ENCODE measurements at regions not wholly inside any gene's neighbourhood (a gene's known extent, or its start where the extent isn't known, plus 50 kb on each side); places are given as distances from the start of the nearest gene placed in this dataset.

DNA sequence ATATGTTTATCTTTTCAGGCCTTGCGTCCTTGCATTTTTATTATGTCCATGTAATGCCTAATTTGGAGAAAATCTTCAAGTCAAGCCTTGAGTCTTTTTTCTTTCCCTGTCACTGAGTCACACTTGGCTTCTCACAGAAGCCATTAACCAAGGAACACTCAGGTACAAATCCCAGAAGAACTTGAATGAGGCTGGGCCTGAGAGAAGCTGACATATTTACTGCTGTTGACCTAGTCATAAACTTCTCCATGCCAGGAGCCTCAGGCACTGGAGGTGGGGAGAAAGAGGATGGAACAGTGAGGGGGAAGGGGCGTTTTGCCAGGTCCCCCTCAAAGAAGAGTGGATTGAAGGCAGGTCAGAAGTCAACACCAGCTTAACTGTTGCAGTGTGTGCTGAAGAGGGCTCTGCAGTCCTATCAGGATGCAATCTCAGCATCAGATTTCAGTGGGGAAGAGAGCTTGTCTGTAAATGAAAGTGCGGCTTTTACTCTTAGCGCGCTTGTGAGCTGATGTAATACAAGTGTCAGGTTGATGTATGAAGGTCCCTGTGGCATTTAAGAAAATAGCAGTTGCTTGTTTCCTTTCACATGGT, 526.0 kb downstream of the ETS1 start:
- ATAC-seq (peak in 1 of 2 donors; percentile 49), DNase-seq (ENCODE audit: low spot score in 2 of 2) (no peak)
- Mint-ChIP-seq H3K36me3 (peaks cover 0 to 14% of the 10 kb centered on the region in 2 donors), H3K9me3 (peaks cover 0 to 16% of the 10 kb centered on the region in 2 donors), H3K27ac (no peak overlapping the region)

DNA sequence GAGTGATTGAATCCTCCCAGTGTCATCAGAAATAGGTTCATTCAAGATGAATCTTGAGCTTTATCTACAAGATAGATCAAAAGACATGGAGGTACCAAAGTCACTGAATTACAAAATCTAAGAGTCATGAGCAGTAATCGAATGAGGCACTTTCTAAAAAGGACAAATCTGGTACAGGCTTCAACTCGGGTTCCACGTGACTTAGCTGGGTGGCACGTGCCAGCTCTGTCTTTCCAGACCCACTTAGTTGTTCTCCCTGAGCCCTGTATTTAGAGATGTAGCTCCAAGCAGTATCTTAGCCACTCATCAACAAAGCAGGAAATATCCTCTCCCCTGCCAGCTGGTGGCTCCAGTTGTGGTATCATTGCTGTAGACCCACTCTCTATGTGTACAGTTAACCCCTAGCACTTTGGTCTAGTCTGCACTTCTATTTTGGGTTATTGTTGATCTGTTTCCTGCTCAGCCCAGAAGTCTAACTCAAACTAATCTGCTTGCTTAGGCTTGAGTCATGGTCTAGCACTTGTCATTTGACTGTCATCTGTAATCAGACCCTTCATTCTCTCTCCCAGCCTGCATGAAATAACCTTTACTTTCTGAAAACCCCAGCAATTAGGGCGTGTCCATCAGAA, 528.7 kb downstream of the ETS1 start:
- peaks cover 0 to 6% of the 10 kb centered on the region in 2 donors for H3K36me3 Mint-ChIP-seq
- peaks cover 0 to 9% of the 10 kb centered on the region in 2 donors for H3K9me3 Mint-ChIP-seq

DNA sequence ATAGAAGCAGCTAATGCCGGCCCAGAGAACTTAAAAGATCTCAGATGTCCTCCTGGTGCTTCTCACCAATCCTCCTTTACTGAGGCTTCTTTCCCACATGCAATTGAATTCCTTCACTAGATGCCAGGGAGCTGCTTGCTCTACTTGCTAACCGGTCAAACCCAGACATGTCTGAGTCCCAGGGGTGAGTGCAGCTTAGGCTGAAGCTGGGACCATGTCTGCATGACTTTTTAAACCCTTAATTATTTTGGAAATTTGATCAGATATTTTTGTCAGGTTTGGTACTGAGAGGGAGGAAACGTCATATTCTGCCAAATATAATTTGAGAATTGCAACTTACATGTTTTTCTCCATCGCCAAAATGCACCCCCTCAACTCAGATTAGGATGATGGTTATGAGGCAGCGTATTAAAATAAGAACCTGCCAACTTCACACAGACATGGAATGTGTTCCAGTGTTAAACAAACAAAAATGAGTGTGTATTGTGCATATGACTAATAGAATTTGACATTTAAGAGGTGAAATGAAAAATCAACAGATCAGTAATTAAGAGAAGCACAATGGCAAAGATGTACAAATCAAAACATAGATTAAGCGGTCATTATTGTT, 529.5 kb downstream of the ETS1 start:
- Mint-ChIP-seq H3K9me3 (peaks cover 3 to 6% of the 10 kb centered on the region in 2 donors), H3K36me3 (peaks cover 0 to 7% of the 10 kb centered on the region in 2 donors), H3K27ac (no peak overlapping the region)
- ATAC-seq, result no peak
- DNase-seq (ENCODE audit: low spot score in 2 of 2), result no peak

More for the DNA sequence above, 528.7 kb downstream of the ETS1 start:
- ATAC-seq (peak; percentile 43 to 74), DNase-seq (ENCODE audit: low spot score in 2 of 2) (no peak)
- no peak overlapping the region for H3K27ac Mint-ChIP-seq

DNA sequence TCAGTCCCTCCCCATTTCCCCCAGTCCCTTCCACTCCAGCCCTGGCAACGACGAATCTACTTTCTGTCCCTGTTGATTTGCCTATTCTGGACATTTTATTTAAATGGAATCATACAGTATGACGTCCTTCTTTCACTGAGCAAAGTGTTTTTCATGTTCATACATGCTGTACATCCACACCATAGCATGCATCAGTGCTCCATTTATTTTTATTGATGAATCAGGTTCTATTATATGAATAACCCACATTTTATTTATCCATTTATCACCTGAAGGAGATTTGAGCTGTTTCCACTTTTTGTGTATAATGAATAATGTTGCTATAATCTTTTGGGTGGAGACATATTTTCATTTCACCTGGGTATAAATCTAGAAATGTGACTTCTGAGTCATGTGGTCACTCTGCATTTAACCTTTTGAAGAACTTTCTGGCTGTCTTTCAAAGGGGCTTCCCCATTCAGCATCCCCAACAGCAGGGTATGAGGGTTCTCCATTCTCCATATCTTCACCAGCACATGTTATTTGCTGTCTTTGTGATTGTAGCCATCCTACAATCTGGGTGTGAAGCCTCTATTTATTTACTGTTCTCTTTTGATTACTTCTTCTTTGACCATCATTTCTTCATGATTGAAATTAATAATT, 531.7 kb downstream of the ETS1 start:
- Mint-ChIP-seq H3K27ac (peak overlapping the region; percentile 31 to 59), H3K9me3 (peaks cover 3 to 14% of the 10 kb centered on the region in 2 donors), H3K36me3 (peaks cover 0 to 21% of the 10 kb centered on the region in 2 donors)
- peak in 1 of 2 donors; percentile 33 for ATAC-seq
- no peak for DNase-seq (ENCODE audit: low spot score in 2 of 2)

DNA sequence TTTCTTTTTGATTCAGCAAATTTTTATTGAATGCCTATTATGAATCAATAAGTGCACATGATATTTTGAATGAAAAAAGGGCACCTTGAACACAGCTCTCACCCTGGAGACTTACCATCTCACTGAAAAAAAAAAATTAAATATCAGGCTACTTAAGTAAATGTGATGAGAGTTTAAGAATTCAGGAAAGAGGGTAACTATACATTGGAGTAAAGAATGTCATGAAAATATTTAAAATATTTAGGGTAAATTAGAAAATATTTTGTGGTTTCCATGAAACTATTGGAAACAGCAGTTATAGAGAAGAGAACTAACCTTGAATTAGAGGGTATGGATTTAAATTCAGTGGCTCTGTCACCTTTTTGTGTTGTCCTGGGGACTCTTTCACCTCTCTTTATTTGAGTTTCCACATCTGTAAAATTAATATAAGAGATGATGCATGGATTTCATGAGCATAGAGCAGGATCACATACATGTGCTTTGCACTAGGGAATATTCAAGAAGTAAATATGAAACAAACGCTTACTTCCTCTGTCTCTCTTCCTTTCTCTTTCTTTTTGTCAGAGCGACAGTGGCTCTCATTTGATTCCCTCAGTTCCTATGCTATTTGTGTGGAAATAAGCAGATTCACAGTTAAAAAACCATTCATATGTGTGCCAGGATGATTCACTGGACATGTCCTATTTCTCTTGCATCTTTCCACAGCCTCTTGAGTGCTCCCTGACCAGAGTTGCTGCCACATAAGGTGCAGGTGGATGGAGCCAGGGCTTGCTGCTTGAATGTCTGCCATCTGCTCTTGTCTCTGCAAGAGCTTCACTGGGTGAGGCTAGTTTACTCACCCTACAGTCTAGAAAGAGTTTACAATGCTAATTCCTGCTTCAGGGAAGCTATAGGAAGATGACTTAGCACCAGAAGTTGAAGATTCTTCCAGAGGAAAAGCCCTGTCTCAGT, 533.1 kb downstream of the ETS1 start:
- H3K27ac Mint-ChIP-seq, result peak overlapping the region; percentile 81 to 91
- H3K36me3 Mint-ChIP-seq, result peaks cover 0 to 21% of the 10 kb centered on the region in 2 donors
- H3K9me3 Mint-ChIP-seq, result peaks cover 3 to 15% of the 10 kb centered on the region in 2 donors
- ATAC-seq (peak in 1 of 2 donors; percentile 38), DNase-seq (ENCODE audit: low spot score in 2 of 2) (no peak)

DNA sequence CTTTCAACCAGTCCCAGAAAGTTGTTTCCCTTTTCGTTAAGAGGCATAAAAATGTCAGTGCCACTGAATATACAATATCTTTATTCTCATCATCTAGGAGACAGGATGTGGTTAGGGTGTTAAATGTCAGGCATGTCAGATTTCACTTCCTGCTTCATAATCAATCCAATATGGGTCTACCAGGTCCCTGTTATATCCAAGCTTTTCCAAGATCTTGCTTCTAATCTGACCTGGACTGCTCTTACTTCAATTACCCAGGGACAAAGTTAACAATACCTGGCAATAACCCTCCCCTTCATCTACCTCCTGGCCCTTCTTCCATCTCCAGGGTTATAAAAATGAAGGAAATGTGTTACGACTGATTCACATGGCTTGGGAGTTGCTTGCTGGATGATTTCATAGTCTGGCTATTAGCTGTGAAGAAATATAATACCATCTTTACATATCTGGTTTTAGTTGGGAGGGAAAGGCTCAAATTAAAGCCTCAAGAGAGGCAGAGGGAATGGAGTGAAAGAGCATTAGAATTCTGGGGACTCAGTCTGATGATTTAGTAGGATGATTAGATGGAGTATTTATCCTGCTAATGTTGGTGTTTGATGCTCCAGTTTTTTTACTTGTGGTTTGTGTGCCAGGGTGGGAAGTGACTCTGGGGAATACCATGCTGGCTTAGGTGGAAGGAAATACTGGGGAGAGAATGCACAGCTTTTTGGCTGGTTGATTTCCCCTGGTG, 534.3 kb downstream of the ETS1 start:
- Mint-ChIP-seq H3K27ac (peak overlapping the region; percentile 91 to 96), H3K9me3 (peaks cover 3 to 21% of the 10 kb centered on the region in 2 donors), H3K36me3 (peaks cover 0 to 21% of the 10 kb centered on the region in 2 donors)
- no peak for DNase-seq (ENCODE audit: low spot score in 2 of 2)
- ATAC-seq, result peak in 1 of 2 donors; percentile 58

DNA sequence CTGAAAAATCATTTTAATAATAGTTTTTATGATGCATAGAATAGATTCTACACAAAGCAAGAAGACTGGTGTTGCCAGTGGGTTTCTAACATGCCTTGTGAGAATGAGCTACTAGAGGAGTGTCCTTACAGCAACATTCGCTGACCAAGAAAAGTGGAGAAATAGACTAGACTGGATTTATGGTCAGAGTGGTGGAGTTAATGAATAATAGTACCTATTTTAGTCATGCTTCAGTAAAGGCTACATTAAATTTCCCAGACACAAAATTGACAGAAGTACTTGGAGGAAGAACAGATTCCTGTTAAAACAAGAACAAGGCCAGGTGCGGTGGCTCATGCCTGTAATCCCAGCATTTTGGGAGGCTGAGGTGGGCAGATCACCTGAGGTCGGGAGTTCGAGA, 539.2 kb downstream of the ETS1 start:
- peaks cover 17 to 22% of the 10 kb centered on the region in 2 donors for H3K9me3 Mint-ChIP-seq
- H3K36me3 Mint-ChIP-seq, result peaks cover 19 to 26% of the 10 kb centered on the region in 2 donors
- DNase-seq (ENCODE audit: low spot score in 2 of 2), result no peak
- no peak overlapping the region for H3K27ac Mint-ChIP-seq
- ATAC-seq, result no peak

DNA sequence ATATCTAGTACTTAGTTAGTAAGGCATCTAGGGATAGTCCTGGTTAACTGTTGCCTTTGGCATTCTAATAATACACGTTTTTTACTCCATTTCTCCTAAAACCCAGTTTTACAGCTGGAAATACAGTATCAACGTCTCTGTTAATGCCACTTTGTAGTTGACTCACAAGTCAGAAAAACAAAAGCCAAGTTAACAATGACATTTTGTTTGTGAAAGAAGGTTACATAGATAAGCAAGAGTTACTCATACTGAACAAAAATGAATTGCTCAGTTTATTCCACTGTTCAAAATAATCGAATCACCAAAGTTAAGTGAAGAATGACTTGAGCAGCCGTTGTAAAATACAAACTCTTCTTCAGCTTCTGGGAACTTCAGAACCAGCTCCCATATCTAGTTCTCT, 540.3 kb downstream of the ETS1 start:
- peak in 1 of 2 donors; percentile 37 for ATAC-seq
- Mint-ChIP-seq H3K27ac (no peak overlapping the region), H3K9me3 (peaks cover 16 to 17% of the 10 kb centered on the region in 2 donors), H3K36me3 (peaks cover 19% of the 10 kb centered on the region in 2 donors)
- DNase-seq (ENCODE audit: low spot score in 2 of 2), result no peak

DNA sequence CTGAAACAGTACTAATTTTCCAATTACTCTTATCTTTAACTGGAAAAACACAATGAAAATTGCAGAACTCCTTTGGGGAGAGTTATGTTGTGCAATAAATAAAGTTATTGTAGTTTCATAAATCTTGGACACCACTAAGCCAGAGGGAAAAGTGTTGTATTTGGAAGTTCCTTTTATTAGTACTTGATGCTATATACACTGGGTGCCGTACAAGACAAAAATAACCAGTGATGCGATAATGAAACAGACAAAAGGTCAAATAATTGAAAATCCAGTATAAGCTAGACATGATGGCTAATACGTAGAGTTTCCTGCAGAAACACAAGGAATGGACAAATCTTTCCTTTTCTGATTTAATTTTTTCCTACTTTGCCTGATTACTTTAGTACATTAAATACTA, 541.1 kb downstream of the ETS1 start:
- Mint-ChIP-seq H3K36me3 (peaks cover 13 to 19% of the 10 kb centered on the region in 2 donors), H3K9me3 (peaks cover 11 to 17% of the 10 kb centered on the region in 2 donors), H3K27ac (no peak overlapping the region)
- DNase-seq (ENCODE audit: low spot score in 2 of 2) (no peak), ATAC-seq (no peak)

DNA sequence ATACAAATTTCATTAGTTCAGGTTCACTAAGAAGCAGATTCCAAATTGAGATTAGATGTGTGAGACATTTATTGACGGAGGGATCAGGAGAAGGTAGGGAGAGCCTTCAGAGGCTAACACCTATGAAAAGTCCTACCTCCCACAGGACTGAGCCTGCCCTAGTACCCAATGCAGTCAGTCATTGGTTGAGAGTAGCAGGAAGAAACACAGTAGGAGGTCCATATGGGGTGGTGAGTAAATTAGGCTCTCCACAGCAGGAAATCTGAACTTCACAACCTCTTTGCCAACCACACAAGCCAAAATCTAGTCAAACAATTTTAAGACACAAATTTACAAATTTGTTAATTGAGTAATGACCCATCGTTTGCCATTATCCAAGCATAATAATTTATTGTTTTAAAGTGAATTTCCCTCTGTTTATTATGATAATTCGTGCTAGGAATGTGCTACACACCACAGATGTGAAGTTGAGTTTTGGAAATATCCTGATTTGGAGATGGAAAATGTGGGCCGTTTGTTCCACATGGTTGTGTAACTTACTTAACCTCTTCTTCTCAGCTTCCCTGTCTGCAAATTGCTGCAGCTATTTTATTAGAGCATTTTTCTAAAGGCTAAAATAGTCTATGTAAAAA, 542.1 kb downstream of the ETS1 start:
- ATAC-seq, result peak in 1 of 2 donors; percentile 58

DNA sequence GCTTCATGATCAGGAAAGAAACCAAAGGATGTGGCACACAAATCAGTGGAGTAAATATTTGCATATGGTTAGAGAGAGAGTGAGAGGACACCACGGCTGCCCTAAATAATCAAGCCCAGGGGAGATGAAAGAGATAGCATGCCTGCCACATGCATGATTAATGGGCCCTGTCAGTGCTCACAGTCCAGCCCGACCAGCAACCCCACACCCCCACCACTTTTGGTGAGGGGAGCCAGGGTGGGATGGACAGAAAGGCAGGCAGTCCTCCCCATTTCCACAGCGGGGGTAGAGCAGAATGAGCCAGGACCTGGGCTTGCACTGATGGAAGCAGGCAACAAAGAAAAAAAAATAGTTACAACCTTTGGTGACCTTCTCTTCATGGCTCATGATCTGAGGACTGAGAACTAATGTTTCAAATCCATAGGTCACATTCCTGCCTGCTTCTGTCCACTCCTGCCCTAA, 545.0 kb downstream of the ETS1 start:
- ATAC-seq, result no peak
- Mint-ChIP-seq H3K27ac (no peak overlapping the region), H3K9me3 (peaks cover 4 to 17% of the 10 kb centered on the region in 2 donors), H3K36me3 (peaks cover 14 to 19% of the 10 kb centered on the region in 2 donors)
- no peak for DNase-seq (ENCODE audit: low spot score in 2 of 2)

More for the DNA sequence above, 542.1 kb downstream of the ETS1 start:
- no peak for DNase-seq (ENCODE audit: low spot score in 2 of 2)
- Mint-ChIP-seq H3K27ac (no peak overlapping the region), H3K9me3 (peaks cover 11 to 17% of the 10 kb centered on the region in 2 donors), H3K36me3 (peaks cover 10 to 19% of the 10 kb centered on the region in 2 donors)

DNA sequence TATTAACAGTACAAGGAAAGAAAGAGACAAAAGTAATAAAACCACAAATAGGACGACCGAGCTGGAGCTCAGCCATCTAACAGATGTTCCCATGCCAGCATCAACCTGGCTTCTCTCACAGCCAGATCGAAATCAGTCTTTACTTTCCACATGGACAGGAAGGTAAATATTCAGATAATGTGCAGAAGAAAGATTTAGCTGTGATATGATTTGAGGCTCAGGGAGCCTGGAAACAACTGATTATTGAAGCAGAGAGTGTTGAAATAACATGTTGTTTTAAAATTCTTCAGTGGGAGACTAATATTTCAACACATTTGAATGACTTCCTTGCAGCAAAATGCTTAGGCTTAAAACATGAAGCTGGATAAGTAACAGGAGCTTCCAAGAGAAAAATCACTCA, 546.8 kb downstream of the ETS1 start:
- peaks cover 4 to 17% of the 10 kb centered on the region in 2 donors for H3K9me3 Mint-ChIP-seq
- DNase-seq (ENCODE audit: low spot score in 2 of 2), result no peak
- no peak overlapping the region for H3K27ac Mint-ChIP-seq
- no peak for ATAC-seq
- H3K36me3 Mint-ChIP-seq, result peaks cover 14 to 19% of the 10 kb centered on the region in 2 donors

DNA sequence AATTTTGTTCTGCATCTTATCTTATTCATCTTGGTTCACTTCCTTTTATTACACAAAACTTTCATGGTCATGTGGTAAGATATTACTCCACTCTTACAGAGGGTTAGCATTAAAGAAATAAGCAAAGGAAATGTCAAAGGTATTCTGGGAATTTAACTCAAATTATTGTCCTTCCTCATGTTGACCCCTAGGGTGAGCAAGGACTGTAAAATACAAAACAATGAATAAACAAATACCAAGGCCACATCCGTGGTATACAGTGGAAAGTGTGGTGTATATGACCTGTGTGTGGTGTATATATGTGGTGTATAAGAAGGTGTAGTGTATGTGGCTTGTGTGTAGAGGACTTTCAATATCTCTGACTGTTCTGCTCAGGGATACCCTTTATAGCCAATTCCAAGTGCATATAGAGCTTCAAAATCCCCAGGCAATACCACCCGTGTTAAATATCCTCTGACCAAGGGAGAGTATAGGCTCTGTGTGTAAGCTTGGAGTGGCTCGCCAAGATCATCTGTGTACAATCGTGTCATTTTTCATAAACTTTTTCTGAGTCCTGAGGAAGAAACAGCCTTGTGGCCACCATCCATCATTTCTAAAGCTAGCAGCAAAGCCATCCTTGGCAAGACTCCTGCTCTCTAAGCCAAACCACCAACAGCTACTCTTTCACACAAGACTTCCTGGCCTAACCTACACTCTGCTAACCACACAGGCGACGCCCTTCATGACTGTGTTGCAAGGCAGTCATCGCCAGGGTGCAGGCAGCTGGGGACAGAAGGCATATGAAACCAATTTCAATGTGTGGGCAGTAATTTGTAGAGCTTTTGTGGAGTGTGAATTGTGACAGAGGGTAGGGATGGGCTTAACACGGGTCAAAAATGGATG, 548.0 kb downstream of the ETS1 start:
- peak; percentile 95 to 96 for ATAC-seq
- Mint-ChIP-seq H3K36me3 (peaks cover 8 to 13% of the 10 kb centered on the region in 2 donors), H3K27ac (peak overlapping the region; percentile 86 to 89), H3K9me3 (peaks cover 0 to 11% of the 10 kb centered on the region in 2 donors)
- DNase-seq (ENCODE audit: low spot score in 2 of 2), result peak; percentile 73 to 85

DNA sequence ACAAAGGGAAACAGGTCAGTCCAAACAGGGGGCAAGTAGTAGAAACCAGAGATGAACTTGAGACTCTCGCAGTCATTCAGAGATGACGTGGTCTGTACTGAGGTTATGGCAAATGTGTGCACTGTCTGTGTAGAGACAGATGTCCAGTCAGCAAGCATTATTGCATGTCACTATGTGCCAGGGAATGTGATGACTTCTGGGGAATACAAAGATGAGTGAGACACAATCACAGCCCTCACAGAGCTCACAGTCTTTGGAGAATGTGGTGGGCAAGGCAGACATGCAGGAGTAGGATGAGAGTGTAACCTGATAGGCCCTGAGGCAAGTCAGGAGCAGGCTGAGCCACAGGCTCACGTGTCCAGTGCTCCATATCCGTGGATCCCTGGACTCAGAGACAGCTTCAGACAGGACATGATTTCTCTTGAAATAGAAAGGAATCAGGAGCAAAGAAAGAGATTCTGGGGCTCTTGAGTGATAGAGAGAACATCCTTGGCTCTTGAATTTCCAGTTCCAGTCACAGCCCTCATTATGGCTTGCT, 550.7 kb downstream of the ETS1 start:
- ATAC-seq, result peak in 1 of 2 donors; percentile 7
- Mint-ChIP-seq H3K36me3 (peaks cover 0 to 4% of the 10 kb centered on the region in 2 donors), H3K27ac (no peak overlapping the region), H3K9me3 (no peaks in the 10 kb centered on the region)
- DNase-seq (ENCODE audit: low spot score in 2 of 2), result no peak

Data from activated naive CD4-positive, alpha-beta T cell treated with anti-CD3 and anti-CD28 coated beads, Interleukin-2, amount 50 U/mL, for 72 hours (primary cell).